Progenitor cell of endocrine pancreas (in vitro differentiated cells): ENCODE measurements at regions not wholly inside any gene's neighbourhood (a gene's known extent, or its start where the extent isn't known, plus 50 kb on each side); places are given as distances from the start of the nearest gene placed in this dataset.

Source experiments
- DNase-seq: peaks from one replicate; pipeline ENCODE4 v3.0.0; 2021; ENCODE audit warnings: low spot score; ENCODE audit not compliant: unreplicated experiment
- H3K27ac Mint-ChIP-seq: 2 replicates; pipeline ENCODE4 v1.8.0; 2021; ENCODE audit warnings: mild to moderate bottlenecking, moderate library complexity, mixed read lengths
- H3K27me3 Mint-ChIP-seq: 2 replicates; pipeline ENCODE4 v1.8.0; 2021; ENCODE audit warnings: mixed read lengths
- H3K36me3 Mint-ChIP-seq: 2 replicates; pipeline ENCODE4 v1.8.0; 2022; ENCODE audit warnings: mixed read lengths; ENCODE audit not compliant: insufficient read depth
- H3K4me1 Mint-ChIP-seq: 2 replicates; pipeline ENCODE4 v1.8.0; 2021; ENCODE audit warnings: low read depth, mixed read lengths
- H3K4me3 Mint-ChIP-seq: 2 replicates; pipeline ENCODE4 v1.8.0; 2021; ENCODE audit warnings: low read depth, mild to moderate bottlenecking, moderate library complexity, mixed read lengths
- H3K9me3 Mint-ChIP-seq: 2 replicates; pipeline ENCODE4 v1.8.0; 2021; ENCODE audit warnings: low read depth, mixed read lengths
- TF ChIP-seq, protein P1 (sequence below): fragments of 200-600 bp; sonication (generic); IDR thresholded peaks from one replicate; pipeline ENCODE4 v1.5.0; 2021; ENCODE audit warnings: antibody characterized with exemption, mild to moderate bottlenecking; ENCODE audit not compliant: unreplicated experiment

DNA sequence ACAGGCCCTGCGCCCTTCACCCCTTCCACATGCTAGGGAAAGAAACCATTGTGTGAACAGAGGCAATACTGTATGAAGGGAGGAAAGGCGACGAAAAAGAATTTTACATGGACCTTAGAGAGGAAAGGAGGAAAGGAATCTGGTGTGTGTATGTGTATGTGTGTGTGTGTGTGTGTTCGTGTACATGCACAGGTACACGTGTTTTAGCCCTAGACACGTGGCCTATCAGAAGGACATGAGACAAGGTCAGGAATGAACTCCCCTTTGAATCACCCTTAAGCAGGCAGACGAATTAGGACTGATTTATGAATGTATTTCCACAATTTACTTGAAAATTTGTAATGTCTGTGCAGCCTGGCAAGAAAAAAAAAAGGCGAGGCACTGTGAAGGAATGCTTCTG lies 276.0 kb downstream of the ZNF516 start:
- Mint-ChIP-seq H3K4me3 (no peak overlapping the region), H3K27me3 (no peaks in the 10 kb centered on the region), H3K27ac (no peak overlapping the region), H3K4me1 (no peaks in the 10 kb centered on the region), H3K36me3 (no peaks in the 10 kb centered on the region), H3K9me3 (no peaks in the 10 kb centered on the region)
- DNase-seq = no peak
- TF ChIP-seq, protein P1, sequence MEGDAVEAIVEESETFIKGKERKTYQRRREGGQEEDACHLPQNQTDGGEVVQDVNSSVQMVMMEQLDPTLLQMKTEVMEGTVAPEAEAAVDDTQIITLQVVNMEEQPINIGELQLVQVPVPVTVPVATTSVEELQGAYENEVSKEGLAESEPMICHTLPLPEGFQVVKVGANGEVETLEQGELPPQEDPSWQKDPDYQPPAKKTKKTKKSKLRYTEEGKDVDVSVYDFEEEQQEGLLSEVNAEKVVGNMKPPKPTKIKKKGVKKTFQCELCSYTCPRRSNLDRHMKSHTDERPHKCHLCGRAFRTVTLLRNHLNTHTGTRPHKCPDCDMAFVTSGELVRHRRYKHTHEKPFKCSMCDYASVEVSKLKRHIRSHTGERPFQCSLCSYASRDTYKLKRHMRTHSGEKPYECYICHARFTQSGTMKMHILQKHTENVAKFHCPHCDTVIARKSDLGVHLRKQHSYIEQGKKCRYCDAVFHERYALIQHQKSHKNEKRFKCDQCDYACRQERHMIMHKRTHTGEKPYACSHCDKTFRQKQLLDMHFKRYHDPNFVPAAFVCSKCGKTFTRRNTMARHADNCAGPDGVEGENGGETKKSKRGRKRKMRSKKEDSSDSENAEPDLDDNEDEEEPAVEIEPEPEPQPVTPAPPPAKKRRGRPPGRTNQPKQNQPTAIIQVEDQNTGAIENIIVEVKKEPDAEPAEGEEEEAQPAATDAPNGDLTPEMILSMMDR = no peak

DNA sequence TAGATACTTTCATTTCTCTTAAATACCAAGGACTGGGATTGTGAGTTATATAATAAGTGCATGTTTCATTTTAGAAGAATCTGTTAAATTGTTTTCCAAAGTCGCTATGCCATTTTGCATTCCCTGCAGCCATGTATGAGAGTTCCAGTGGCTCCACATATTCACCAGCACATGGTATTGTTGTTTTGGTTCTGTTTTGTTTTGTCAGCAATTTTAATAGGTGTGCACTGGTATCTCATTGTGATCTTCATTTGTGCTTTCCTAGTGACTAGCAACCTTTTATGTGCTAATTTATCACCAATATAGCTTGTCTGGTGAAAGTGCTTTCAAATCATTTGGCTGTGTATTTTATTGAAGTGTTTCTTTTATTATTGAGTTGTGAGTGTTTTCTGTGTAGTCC lies 278.9 kb downstream of the ZNF516 start:
- TF ChIP-seq, protein P1 = no peak
- H3K9me3 Mint-ChIP-seq = no peaks in the 10 kb centered on the region
- peaks cover 5% of the 10 kb centered on the region for H3K27me3 Mint-ChIP-seq
- no peak for DNase-seq
- no peak overlapping the region for H3K4me3 Mint-ChIP-seq
- H3K36me3 Mint-ChIP-seq = no peaks in the 10 kb centered on the region
- H3K4me1 Mint-ChIP-seq = peaks cover 1% of the 10 kb centered on the region
- no peak overlapping the region for H3K27ac Mint-ChIP-seq

DNA sequence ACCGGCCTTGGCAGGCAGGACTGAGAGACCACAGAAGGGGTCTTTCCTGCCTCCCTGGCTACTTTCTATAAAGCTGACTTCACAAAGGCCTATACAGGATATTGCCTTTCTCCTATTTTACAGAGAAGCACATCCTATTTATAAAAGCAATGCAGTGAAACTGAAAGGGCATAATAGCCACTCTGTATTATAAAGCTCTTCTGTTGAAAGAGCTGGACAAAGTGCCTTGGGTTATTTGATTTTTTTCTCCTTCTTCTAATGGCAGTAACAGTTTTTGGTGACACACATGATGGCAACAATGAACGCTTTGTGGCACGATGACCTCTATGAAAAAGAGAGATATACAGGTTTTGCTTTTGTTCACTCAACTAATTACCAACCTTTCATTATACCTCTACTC lies 281.1 kb downstream of the ZNF516 start:
- no peak overlapping the region for H3K27ac Mint-ChIP-seq
- no peak for DNase-seq
- no peaks in the 10 kb centered on the region for H3K36me3 Mint-ChIP-seq
- no peaks in the 10 kb centered on the region for H3K9me3 Mint-ChIP-seq
- peaks cover 9% of the 10 kb centered on the region for H3K27me3 Mint-ChIP-seq
- H3K4me1 Mint-ChIP-seq = peaks cover 4% of the 10 kb centered on the region
- no peak overlapping the region for H3K4me3 Mint-ChIP-seq
- TF ChIP-seq, protein P1 = no peak

DNA sequence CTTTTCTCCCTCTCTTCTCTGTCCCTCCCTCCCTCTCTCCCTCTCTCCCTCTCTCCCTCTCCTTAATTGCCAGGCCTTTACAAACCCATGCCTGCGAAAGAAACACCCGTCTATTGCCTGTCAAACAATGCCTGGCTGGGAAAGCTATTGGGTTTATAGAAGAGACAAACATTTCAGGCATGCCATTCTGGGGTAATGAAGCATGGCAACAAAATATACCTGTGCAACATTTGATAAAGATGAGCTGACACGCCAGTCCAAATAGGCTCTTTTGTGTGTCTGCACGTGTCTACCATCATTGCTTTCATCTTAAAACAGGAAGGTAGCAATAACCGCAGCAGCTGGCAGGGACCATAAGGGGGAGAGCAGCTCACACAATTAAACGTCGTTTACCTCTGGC lies 282.1 kb downstream of the ZNF516 start:
- Mint-ChIP-seq H3K9me3 (no peaks in the 10 kb centered on the region), H3K4me3 (no peak overlapping the region), H3K27ac (no peak overlapping the region), H3K36me3 (no peaks in the 10 kb centered on the region), H3K27me3 (peaks cover 10% of the 10 kb centered on the region), H3K4me1 (peaks cover 7% of the 10 kb centered on the region)
- TF ChIP-seq, protein P1 = no peak
- DNase-seq = no peak

DNA sequence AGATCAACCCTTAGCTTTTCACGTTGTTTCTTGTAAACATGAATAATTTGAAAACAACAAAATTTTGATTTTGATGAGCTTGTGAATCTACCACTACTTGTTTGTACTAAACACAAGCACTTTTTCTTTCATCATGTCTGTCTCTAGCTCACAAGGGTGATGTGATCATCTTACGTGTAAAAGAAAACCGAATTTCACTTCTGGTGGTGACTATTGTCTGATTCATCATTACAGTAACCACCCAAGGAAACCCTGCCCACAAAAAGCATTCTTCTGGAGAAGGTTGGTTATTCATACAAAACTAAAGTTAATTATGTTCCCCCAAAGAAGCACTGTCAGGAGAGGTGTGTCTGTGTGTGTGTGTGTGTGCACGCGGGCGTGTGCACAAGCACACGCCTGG lies 285.4 kb downstream of the ZNF516 start:
- H3K9me3 Mint-ChIP-seq = no peaks in the 10 kb centered on the region
- H3K36me3 Mint-ChIP-seq = no peaks in the 10 kb centered on the region
- peaks cover 13% of the 10 kb centered on the region for H3K27me3 Mint-ChIP-seq
- no peak overlapping the region for H3K4me3 Mint-ChIP-seq
- TF ChIP-seq, protein P1 = no peak
- H3K4me1 Mint-ChIP-seq = peaks cover 7% of the 10 kb centered on the region
- no peak for DNase-seq
- H3K27ac Mint-ChIP-seq = no peak overlapping the region
